GM10248 (cell line): ENCODE measurements at regions not wholly inside any gene's neighbourhood (a gene's known extent, or its start where the extent isn't known, plus 50 kb on each side); places are given as distances from the start of the nearest gene placed in this dataset.

Source experiments
- CTCF ChIA-PET: fragments of 300-600 bp; sonication (Branson Sonifier 250); formaldehyde crosslinking; extraction: SDS; loops from one replicate; lab custom pipeline; 2021; ENCODE audit warnings: antibody characterized with exemption; lab: Yijun Ruan, JAX
- POLR2A ChIA-PET: fragments of 350-650 bp; sonication (Branson Sonifier 250); formaldehyde crosslinking; extraction: SDS; loops from one replicate; lab custom pipeline; 2020; ENCODE audit warnings: antibody characterized with exemption; lab: Yijun Ruan, JAX
- DNase-seq: peaks from one replicate; pipeline ENCODE4 v3.0.0; 2012; ENCODE audit errors: extremely low spot score
- TF ChIP-seq, protein P1 (sequence below): IDR thresholded peaks from 2 replicates; pipeline ENCODE4 v1.5.1; 2012; ENCODE audit warnings: mild to moderate bottlenecking, low read depth; ENCODE audit errors: extremely low read depth, missing control alignments, control extremely low read depth

DNA sequence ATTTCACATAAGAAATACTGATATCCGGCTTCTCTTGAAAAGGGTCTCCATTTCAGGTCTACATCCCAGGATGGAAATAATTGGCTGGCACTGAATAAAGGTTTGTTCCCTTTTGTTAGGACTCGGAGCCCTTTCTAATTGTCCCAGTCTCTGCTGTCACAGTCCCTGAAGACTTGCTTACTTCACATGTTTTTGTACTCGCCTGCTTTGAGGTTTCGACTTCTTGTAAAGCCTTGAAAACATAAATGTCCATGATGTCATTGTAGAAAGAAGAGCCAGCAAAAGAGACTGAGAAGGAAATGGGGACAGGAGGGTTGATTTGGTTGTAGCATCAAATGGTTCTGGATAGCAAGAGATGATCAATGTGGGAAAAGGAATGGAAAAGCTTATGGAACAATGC, 963.4 kb upstream of the SEMA6D start:
- no peak for DNase-seq
- ChIA-PET POLR2A (no interaction called here), CTCF (no interaction called here)
- TF ChIP-seq, protein P1, sequence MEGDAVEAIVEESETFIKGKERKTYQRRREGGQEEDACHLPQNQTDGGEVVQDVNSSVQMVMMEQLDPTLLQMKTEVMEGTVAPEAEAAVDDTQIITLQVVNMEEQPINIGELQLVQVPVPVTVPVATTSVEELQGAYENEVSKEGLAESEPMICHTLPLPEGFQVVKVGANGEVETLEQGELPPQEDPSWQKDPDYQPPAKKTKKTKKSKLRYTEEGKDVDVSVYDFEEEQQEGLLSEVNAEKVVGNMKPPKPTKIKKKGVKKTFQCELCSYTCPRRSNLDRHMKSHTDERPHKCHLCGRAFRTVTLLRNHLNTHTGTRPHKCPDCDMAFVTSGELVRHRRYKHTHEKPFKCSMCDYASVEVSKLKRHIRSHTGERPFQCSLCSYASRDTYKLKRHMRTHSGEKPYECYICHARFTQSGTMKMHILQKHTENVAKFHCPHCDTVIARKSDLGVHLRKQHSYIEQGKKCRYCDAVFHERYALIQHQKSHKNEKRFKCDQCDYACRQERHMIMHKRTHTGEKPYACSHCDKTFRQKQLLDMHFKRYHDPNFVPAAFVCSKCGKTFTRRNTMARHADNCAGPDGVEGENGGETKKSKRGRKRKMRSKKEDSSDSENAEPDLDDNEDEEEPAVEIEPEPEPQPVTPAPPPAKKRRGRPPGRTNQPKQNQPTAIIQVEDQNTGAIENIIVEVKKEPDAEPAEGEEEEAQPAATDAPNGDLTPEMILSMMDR, result no peak

DNA sequence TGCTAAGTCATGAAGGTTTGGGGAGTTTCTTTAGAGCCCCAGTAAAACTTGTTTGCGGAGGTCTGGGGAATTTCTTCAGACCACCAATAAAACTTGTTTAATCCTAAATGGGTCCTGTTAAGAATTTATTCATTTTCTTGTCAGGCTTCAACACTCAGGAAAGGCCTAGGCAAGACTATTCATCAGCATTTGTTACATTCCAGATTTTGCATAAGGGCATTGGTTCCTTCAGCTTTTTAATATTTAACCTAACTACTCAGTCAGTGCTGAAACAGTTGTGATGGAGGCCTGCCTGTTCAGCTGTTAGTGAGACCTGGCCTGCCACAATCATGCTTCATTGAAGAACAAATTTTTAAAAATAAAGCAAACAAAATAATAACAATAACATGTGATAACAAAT, 954.2 kb upstream of the SEMA6D start:
- ChIA-PET CTCF (interaction anchor here (1.5 kb wide), 1 partner anchor 22 kb away, joined by 4 read pairs; no protein-coding TSS in a partner anchor), POLR2A (no interaction called here)
- no peak for DNase-seq
- TF ChIP-seq, protein P1, result no peak

DNA sequence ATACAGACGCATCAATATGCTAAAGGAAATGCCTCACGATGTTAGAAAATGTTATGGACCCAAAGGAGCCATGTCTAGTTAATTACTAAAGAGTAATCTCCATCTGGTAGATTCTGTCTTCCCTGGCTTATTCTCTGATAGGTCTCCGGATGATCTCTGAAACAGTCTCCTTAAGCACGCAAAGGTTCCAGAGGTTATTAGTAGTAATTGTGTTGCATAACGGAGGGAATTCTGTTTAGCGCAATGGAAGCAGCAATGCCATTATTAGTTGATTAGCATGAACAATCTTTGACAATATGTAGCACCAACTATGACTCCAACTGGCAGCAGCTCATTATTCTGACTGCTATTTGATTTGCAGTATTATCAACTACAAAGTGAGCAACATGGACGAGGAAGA, 952.5 kb upstream of the SEMA6D start:
- ChIA-PET POLR2A (no interaction called here), CTCF (interaction anchor here (1.5 kb wide), 1 partner anchor 24 kb away, joined by 4 read pairs; no protein-coding TSS in a partner anchor)
- TF ChIP-seq, protein P1, result no peak
- DNase-seq, result no peak

DNA sequence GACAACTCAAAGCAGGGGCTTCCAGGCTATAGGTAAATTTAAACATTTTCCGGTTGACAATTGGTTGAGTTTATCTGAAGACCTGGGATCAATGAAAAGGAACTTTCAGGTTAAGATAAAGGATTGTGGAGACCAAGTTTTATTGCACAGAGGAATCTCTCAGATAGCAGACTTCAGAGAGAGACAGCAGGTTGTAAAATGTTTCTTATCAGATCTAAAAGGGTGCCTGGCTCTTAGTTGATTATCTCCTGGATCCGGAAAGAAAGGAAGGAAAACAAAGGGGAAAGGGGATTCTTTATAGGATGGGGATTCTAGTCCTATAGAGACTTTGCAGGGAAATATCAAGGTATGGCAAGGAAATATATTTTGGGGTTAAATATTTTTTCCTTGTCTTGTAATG, 951.3 kb upstream of the SEMA6D start:
- TF ChIP-seq, protein P1, result no peak
- CTCF ChIA-PET, result no interaction called here
- POLR2A ChIA-PET, result no interaction called here
- no peak for DNase-seq

DNA sequence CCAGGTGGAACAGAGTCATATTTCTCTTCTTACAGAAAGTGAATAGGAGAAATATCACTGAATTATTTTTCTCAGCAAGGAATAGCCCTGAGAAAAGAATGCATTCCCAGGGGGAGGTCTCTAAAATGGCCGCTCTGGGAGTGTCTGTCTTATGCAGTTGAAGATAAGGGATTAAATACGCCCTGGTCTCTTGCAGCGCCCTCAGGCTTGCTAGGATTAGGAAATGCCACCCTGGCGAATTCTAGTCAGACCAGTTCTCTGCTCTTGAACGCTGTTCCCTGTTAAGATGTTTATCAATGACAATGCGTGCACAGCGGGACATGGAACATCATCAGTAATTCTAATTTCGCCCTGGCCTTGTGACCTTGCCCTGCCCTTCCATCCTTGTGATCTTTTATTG, 949.0 kb upstream of the SEMA6D start:
- ChIA-PET CTCF (no interaction called here), POLR2A (no interaction called here)
- no peak for DNase-seq

DNA sequence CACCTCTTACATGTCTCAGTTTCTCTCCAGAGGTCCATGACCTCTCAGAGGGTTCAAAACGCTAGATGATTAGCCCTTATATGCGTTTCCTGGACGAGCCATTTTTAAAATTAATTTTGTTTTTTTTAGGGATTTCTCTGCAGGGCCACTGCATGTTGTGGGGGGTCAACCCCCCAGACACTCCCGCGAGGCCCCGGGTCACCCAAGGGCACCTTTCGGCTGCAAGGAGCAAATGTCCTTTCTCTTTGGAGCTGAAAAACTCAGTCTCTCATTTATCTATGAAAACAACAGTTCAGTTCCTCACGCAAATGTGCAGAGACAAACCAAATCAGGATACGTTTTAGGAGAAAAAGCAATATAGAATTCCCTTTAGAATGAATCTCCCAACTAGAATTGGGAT, 944.3 kb upstream of the SEMA6D start:
- ChIA-PET CTCF (interaction anchor here (1.1 kb wide), 1 partner anchor 11 kb away, joined by 3 read pairs; no protein-coding TSS in a partner anchor), POLR2A (no interaction called here)
- TF ChIP-seq, protein P1, result no peak
- DNase-seq, result no peak

More for the DNA sequence above, 949.0 kb upstream of the SEMA6D start:
- TF ChIP-seq, protein P1, result no peak
